ENCODE measurements at regions not wholly inside any gene's neighbourhood (a gene's known extent, or its start where the extent isn't known, plus 50 kb on each side); places are given as distances from the start of the nearest gene placed in this dataset.

GRCh38 chr12:124442281-124442680 lies 125.1 kb downstream of the NCOR2 start:
- H3K4me3 ChIP-seq (ENCODE audit: low read depth, low read length) = no peak overlapping the region
- DNase-seq (ENCODE audit: low read depth) = no peak

GRCh38 chr12:124441443-124442194 lies 125.8 kb downstream of the NCOR2 start:
- TF ChIP-seq, protein P1, sequence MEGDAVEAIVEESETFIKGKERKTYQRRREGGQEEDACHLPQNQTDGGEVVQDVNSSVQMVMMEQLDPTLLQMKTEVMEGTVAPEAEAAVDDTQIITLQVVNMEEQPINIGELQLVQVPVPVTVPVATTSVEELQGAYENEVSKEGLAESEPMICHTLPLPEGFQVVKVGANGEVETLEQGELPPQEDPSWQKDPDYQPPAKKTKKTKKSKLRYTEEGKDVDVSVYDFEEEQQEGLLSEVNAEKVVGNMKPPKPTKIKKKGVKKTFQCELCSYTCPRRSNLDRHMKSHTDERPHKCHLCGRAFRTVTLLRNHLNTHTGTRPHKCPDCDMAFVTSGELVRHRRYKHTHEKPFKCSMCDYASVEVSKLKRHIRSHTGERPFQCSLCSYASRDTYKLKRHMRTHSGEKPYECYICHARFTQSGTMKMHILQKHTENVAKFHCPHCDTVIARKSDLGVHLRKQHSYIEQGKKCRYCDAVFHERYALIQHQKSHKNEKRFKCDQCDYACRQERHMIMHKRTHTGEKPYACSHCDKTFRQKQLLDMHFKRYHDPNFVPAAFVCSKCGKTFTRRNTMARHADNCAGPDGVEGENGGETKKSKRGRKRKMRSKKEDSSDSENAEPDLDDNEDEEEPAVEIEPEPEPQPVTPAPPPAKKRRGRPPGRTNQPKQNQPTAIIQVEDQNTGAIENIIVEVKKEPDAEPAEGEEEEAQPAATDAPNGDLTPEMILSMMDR (IDR thresholded peaks at IDR 0.05; ENCODE audit: control insufficient read depth, extremely low read depth, insufficient read depth) = no peak
- DNase-seq (ENCODE audit: low read depth) = no peak
- H3K4me3 ChIP-seq (ENCODE audit: low read depth, low read length) = no peak overlapping the region

More at GRCh38 chr12:124442281-124442680, 125.1 kb downstream of the NCOR2 start:
- TF ChIP-seq, protein P1 (IDR thresholded peaks at IDR 0.05; ENCODE audit: control insufficient read depth, extremely low read depth, insufficient read depth) = no peak

GRCh38 chr12:124440841-124441381 lies 126.5 kb downstream of the NCOR2 start:
- no peak overlapping the region for H3K4me3 ChIP-seq (ENCODE audit: low read depth, low read length)

GRCh38 chr12:124440031-124440626 lies 127.3 kb downstream of the NCOR2 start:
- TF ChIP-seq, protein P1 (IDR thresholded peaks at IDR 0.05; ENCODE audit: control insufficient read depth, extremely low read depth, insufficient read depth) = no peak
- H3K4me3 ChIP-seq (ENCODE audit: low read depth, low read length) = no peak overlapping the region
- DNase-seq (ENCODE audit: low read depth) = no peak

More at GRCh38 chr12:124440841-124441381, 126.5 kb downstream of the NCOR2 start:
- TF ChIP-seq, protein P1 (IDR thresholded peaks at IDR 0.05; ENCODE audit: control insufficient read depth, extremely low read depth, insufficient read depth) = no peak
- no peak for DNase-seq (ENCODE audit: low read depth)

GRCh38 chr12:124438437-124439056 lies 128.9 kb downstream of the NCOR2 start:
- no peak overlapping the region for H3K4me3 ChIP-seq (ENCODE audit: low read depth, low read length)
- DNase-seq (ENCODE audit: low read depth) = no peak
- TF ChIP-seq, protein P1 (IDR thresholded peaks at IDR 0.05; ENCODE audit: control insufficient read depth, extremely low read depth, insufficient read depth) = no peak

DNA sequence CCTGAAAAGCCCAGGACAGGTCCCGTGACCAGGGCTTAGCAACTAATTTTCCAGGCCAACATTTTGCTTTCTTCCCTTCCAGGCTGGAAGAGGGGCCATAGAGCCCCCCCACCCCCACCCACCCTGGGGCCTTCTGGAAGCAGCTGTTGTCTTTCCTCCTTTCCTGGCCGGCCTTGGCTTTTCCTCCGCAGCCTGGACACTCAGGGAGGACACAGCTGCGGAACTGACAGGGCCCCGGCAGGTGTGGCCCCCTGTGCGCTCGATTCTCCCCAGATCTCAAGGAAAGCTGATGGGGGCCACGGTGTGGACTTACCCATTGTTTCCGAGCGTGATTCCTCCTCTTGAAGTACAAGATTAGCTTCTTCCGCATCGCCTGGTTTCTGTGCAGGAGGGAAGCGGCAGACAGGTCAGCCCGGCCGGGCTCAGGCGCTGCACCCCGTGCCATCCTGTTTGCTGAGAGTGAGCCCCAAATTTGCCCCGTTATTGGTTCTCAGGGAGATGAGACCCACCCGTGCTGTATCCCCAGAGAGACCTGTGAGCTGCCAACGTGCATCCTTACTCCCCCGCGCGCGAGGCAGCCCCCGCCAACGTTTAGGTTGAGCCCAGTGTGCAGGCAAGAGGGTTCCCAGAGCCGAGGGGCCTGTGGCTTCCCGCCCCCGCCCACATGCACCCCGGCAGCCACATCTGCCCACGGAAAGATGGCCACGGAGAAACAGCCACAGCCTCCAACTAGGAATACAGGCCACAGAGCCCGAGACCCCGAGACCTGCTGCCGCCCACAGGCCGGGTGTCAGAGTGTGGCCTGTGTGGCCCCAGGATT lies 129.6 kb downstream of the NCOR2 start:
- no peak overlapping the region for H3K4me3 ChIP-seq (ENCODE audit: low read depth, low read length)
- TF ChIP-seq, protein P1 (IDR thresholded peaks at IDR 0.05; ENCODE audit: control insufficient read depth, extremely low read depth, insufficient read depth) = no peak
- no peak for DNase-seq (ENCODE audit: low read depth)

Data from LNCaP clone FGC (cell line).